CD4-positive, alpha-beta T cell (primary cell): ENCODE measurements at regions not wholly inside any gene's neighbourhood (a gene's known extent, or its start where the extent isn't known, plus 50 kb on each side); places are given as distances from the start of the nearest gene placed in this dataset.

Experiments used
- ATAC-seq: fragments of 200-7000 bp; cut with Tn5 transposase; one replicate; pipeline ENCODE4 v1.10.0; 2022; ENCODE audit warnings: mild to moderate bottlenecking; ENCODE audit not compliant: poor library complexity
- CTCF ChIA-PET: fragments of 350-600 bp; sonication (Branson Sonifier 250); formaldehyde crosslinking; loops from one replicate; lab custom pipeline; 2021; ENCODE audit warnings: antibody characterized with exemption, inconsistent platforms; lab: Charles Lee
- POLR2A ChIA-PET: fragments of 350-600 bp; sonication (Branson Sonifier 250); formaldehyde crosslinking; loops from one replicate; lab custom pipeline; 2021; ENCODE audit warnings: antibody characterized with exemption, inconsistent platforms; lab: Charles Lee
- DNase-seq, 14 experiments: peaks; one replicate each; pipeline ENCODE4 v3.0.0-alpha.2; 2013 to 2020; ENCODE audit warnings: mixed read lengths in 2 of 14
- H3K27ac ChIP-seq, 2 donors: one replicate each; pipeline versions ENCODE4 v1.5.1 to v1.7.0; 2013; ENCODE audit warnings: low read length in 2 of 2, low read depth in 1 of 2, mild to moderate bottlenecking in 1 of 2
- H3K27me3 ChIP-seq, 2 experiments: 1 replicate in 1 of 2; 2 replicates in 1 of 2; pipeline versions ENCODE4 v1.6.1 to v1.7.0; 2013; ENCODE audit warnings: low read length in 2 of 2, control low read depth in 1 of 2, mild to moderate bottlenecking in 1 of 2, moderate library complexity in 1 of 2; ENCODE audit not compliant: insufficient read depth in 2 of 2, control insufficient read depth in 1 of 2
- H3K36me3 ChIP-seq: one replicate; pipeline ENCODE4 v1.6.1; 2013; ENCODE audit warnings: low read length, control low read depth; ENCODE audit not compliant: insufficient read depth
- H3K4me1 ChIP-seq: one replicate; pipeline ENCODE4 v1.6.1; 2013; ENCODE audit warnings: low read length, control low read depth; ENCODE audit not compliant: insufficient read depth
- H3K4me3 ChIP-seq: one replicate; pipeline ENCODE4 v1.5.1; 2013; ENCODE audit warnings: mild to moderate bottlenecking, low read length, moderate library complexity
- H3K9me3 ChIP-seq, 2 experiments: 1 replicate in 1 of 2; 2 replicates in 1 of 2; pipeline versions ENCODE4 v1.6.1 to v1.7.0; 2013; ENCODE audit warnings: low read length in 2 of 2, mild to moderate bottlenecking in 2 of 2, control low read depth in 1 of 2, moderate library complexity in 1 of 2; ENCODE audit not compliant: control insufficient read depth in 1 of 2, insufficient read depth in 1 of 2
- H3K27ac Mint-ChIP-seq: one replicate; pipeline ENCODE4 v1.8.0; 2020; ENCODE audit warnings: mixed read lengths
- H3K27me3 Mint-ChIP-seq: one replicate; pipeline ENCODE4 v1.8.0; 2021; ENCODE audit warnings: mixed read lengths
- H3K36me3 Mint-ChIP-seq: one replicate; pipeline ENCODE4 v1.8.0; 2021; ENCODE audit warnings: low read depth, mixed read lengths
- H3K4me1 Mint-ChIP-seq: one replicate; pipeline ENCODE4 v1.8.0; 2021; ENCODE audit warnings: low read depth, mixed read lengths
- H3K4me3 Mint-ChIP-seq: one replicate; pipeline ENCODE4 v1.8.0; 2020; ENCODE audit warnings: mild to moderate bottlenecking, mixed read lengths
- H3K9me3 Mint-ChIP-seq: one replicate; pipeline ENCODE4 v1.8.0; 2020; ENCODE audit warnings: mixed read lengths
- intact Hi-C, 2 experiments: fragments of 100-400 bp; cut with DNase I in 1 of 2; cut with micrococcal nuclease in 1 of 2; formaldehyde crosslinking; loops; one replicate each; pipeline versions ENCODE4 v1.15.1 to v1.9.0; 2023 to 2025; cut with DNase I, micrococcal nuclease
- TF ChIP-seq, protein P1 (sequence below): fragments of 200-600 bp; IDR thresholded peaks from one replicate; pipeline ENCODE4 v1.8.0; 2022; ENCODE audit warnings: antibody characterized with exemption, mild to moderate bottlenecking

DNA sequence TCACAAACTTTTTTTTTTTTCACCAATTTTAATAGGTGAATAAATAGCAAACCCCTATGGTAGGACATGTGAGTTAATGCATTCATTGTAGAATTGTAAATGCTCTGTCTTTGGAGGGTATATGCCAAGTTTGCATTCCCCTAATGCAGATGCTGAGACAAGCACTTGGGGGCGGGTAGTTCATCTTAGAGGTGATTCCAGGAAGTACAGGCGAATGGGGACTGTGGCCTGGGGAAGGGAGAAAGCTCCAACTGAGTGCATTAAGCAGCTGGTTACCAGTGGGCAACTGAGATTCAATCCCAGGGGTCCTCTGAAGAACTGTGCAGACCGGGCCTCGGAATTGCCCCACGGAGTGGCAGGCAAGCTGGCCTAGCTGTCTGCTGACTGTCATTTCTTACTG, 107.6 kb downstream of the ZNF664 start:
- Histone ChIP-seq H3K36me3 (no peaks in the 10 kb centered on the region), H3K4me1 (no peaks in the 10 kb centered on the region), H3K9me3 (no peaks in the 10 kb centered on the region), H3K27ac (no peak overlapping the region), H3K4me3 (no peak overlapping the region), H3K27me3 (peaks cover 0 to 5% of the 10 kb centered on the region in 2 experiments)
- POLR2A ChIA-PET, result no interaction called here
- no peaks in the 10 kb centered on the region for H3K36me3 Mint-ChIP-seq
- no peaks in the 10 kb centered on the region for H3K4me1 Mint-ChIP-seq
- CTCF ChIA-PET, result no interaction called here
- TF ChIP-seq, protein P1, sequence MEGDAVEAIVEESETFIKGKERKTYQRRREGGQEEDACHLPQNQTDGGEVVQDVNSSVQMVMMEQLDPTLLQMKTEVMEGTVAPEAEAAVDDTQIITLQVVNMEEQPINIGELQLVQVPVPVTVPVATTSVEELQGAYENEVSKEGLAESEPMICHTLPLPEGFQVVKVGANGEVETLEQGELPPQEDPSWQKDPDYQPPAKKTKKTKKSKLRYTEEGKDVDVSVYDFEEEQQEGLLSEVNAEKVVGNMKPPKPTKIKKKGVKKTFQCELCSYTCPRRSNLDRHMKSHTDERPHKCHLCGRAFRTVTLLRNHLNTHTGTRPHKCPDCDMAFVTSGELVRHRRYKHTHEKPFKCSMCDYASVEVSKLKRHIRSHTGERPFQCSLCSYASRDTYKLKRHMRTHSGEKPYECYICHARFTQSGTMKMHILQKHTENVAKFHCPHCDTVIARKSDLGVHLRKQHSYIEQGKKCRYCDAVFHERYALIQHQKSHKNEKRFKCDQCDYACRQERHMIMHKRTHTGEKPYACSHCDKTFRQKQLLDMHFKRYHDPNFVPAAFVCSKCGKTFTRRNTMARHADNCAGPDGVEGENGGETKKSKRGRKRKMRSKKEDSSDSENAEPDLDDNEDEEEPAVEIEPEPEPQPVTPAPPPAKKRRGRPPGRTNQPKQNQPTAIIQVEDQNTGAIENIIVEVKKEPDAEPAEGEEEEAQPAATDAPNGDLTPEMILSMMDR, result no peak
- no peak overlapping the region for H3K4me3 Mint-ChIP-seq
- no peak for DNase-seq
- intact Hi-C loops, result no loop called here
- no peak overlapping the region for H3K27ac Mint-ChIP-seq
- H3K9me3 Mint-ChIP-seq, result no peaks in the 10 kb centered on the region
- ATAC-seq, result no peak
- no peaks in the 10 kb centered on the region for H3K27me3 Mint-ChIP-seq

DNA sequence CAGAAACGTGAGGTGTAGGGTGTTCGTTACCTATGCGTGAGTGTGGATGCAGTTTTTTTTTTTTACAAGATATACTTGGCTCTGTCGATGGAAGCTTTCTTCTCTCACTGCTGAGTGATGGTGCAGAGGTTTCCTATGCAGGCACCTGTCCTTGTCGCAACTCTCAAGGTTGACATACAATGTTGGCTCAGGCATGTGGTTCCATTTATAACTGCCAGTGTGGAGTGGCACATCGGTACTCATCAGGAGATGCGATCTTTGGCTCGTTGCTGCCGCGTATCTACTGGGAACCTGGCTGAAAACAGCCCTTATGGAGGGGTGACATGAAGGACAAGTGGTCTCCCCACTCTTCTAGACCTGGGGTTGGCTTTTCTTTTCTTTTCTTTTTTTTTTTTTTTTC, 109.0 kb downstream of the ZNF664 start:
- intact Hi-C loops, result no loop called here
- Mint-ChIP-seq H3K9me3 (no peaks in the 10 kb centered on the region), H3K4me3 (no peak overlapping the region), H3K36me3 (no peaks in the 10 kb centered on the region), H3K27me3 (no peaks in the 10 kb centered on the region), H3K27ac (no peak overlapping the region), H3K4me1 (no peaks in the 10 kb centered on the region)
- ChIA-PET POLR2A (no interaction called here), CTCF (no interaction called here)
- H3K4me1 ChIP-seq, result no peaks in the 10 kb centered on the region
- DNase-seq (no peak), ATAC-seq (no peak)
- H3K9me3 ChIP-seq, result no peaks in the 10 kb centered on the region
- no peak overlapping the region for H3K27ac ChIP-seq
- TF ChIP-seq, protein P1, result no peak
- H3K27me3 ChIP-seq, result peaks cover 0 to 8% of the 10 kb centered on the region in 2 experiments
- no peaks in the 10 kb centered on the region for H3K36me3 ChIP-seq
- no peak overlapping the region for H3K4me3 ChIP-seq

DNA sequence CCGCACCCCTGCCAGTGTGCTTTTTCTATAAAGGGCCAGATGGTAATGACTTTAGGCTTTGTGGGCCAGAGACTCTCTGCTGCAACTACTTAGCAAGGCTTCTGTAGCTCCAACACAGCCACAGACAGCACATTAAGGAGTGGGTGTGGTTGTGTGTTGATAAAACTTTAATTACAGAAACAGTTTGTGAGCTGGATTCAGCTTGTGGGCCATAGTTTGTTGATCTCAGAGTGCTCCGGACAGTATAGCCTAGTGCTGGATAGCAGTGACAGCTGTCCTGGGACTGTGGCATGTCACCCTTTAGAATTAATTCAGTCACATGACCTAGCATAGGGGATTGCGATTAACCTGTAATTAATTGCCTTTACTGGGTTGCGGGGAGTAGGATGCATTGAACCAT, 109.7 kb downstream of the ZNF664 start:
- no peak overlapping the region for H3K4me3 Mint-ChIP-seq
- ChIA-PET POLR2A (no interaction called here), CTCF (no interaction called here)
- ATAC-seq (no peak), DNase-seq (no peak)
- no peaks in the 10 kb centered on the region for H3K9me3 ChIP-seq
- H3K27ac Mint-ChIP-seq, result no peak overlapping the region
- no peaks in the 10 kb centered on the region for H3K36me3 Mint-ChIP-seq
- H3K4me3 ChIP-seq, result no peak overlapping the region
- H3K4me1 ChIP-seq, result no peaks in the 10 kb centered on the region
- peaks cover 0 to 8% of the 10 kb centered on the region in 2 experiments for H3K27me3 ChIP-seq
- H3K4me1 Mint-ChIP-seq, result no peaks in the 10 kb centered on the region
- intact Hi-C loops, result no loop called here
- H3K36me3 ChIP-seq, result no peaks in the 10 kb centered on the region
- TF ChIP-seq, protein P1, result no peak
- no peaks in the 10 kb centered on the region for H3K9me3 Mint-ChIP-seq
- H3K27ac ChIP-seq, result no peak overlapping the region
- no peaks in the 10 kb centered on the region for H3K27me3 Mint-ChIP-seq
